Suprapubic skin (tissue), 4 donors: ENCODE measurements at regions not wholly inside any gene's neighbourhood (a gene's known extent, or its start where the extent isn't known, plus 50 kb on each side); places are given as distances from the start of the nearest gene placed in this dataset.

Experiments used
- DNase-seq, 2 donors: peaks; one replicate each; pipeline ENCODE4 v3.0.0-alpha.2; 2019; ENCODE audit warnings: low spot score in 2 of 2
- H3K27ac ChIP-seq: fragments of 200-600 bp; sonication (generic); one replicate; pipeline ENCODE4 v1.5.1; 2019
- H3K27me3 ChIP-seq: fragments of 200-600 bp; sonication (generic); one replicate; pipeline ENCODE4 v1.5.1; 2019
- H3K36me3 ChIP-seq: fragments of 200-600 bp; sonication (generic); one replicate; pipeline ENCODE4 v1.5.1; 2019
- H3K4me1 ChIP-seq: fragments of 200-600 bp; sonication (generic); one replicate; pipeline ENCODE4 v1.5.1; 2019
- H3K4me3 ChIP-seq: fragments of 200-600 bp; sonication (generic); one replicate; pipeline ENCODE4 v1.5.1; 2019; ENCODE audit warnings: mild to moderate bottlenecking
- H3K9me3 ChIP-seq: fragments of 200-600 bp; sonication (generic); one replicate; pipeline ENCODE4 v1.5.1; 2019
- EP300 ChIP-seq: sonication (generic); formaldehyde crosslinking; IDR thresholded peaks from one replicate; pipeline ENCODE4 v1.6.1; 2017; ENCODE audit warnings: antibody characterized with exemption
- POLR2A ChIP-seq, 2 donors: fragments of 450-650 bp; IDR thresholded peaks; one replicate each; pipeline ENCODE4 v1.6.1; 2017; ENCODE audit warnings: antibody characterized with exemption in 2 of 2, mild to moderate bottlenecking in 2 of 2, moderate library complexity in 2 of 2
- POLR2AphosphoS5 ChIP-seq, 3 donors: sonication (generic); formaldehyde crosslinking; IDR thresholded peaks; one replicate each; pipeline ENCODE4 v1.6.1; 2017; ENCODE audit warnings: antibody characterized with exemption in 3 of 3
- WGBS: methylation state at CpG from one replicate; pipeline ENCODE4 v1.1.5; 2018; 5-methylcytosine and 5-hydroxymethylcytosine counted together
- TF ChIP-seq, protein P1 (sequence below), 2 donors: fragments of 200-600 bp in 1 of 2; fragments of 450-650 bp in 1 of 2; sonication (generic) in 1 of 2; IDR thresholded peaks; one replicate each; pipeline ENCODE4 v1.5.1; 2016 to 2019; ENCODE audit warnings: antibody characterized with exemption in 2 of 2, mild to moderate bottlenecking in 1 of 2, moderate library complexity in 1 of 2

- peaks cover 21% of the 10 kb centered on the region for H3K4me1 ChIP-seq
- H3K27me3 ChIP-seq = no peaks in the 10 kb centered on the region
- no peak for DNase-seq
- no peak overlapping the region for H3K27ac ChIP-seq
- H3K4me3 ChIP-seq = no peak overlapping the region
- H3K36me3 ChIP-seq = no peaks in the 10 kb centered on the region
- no peak for TF ChIP-seq POLR2A (IDR thresholded peaks at IDR 0.05)
- no peak for TF ChIP-seq POLR2AphosphoS5 (IDR thresholded peaks at IDR 0.05)
- TF ChIP-seq, protein P1, sequence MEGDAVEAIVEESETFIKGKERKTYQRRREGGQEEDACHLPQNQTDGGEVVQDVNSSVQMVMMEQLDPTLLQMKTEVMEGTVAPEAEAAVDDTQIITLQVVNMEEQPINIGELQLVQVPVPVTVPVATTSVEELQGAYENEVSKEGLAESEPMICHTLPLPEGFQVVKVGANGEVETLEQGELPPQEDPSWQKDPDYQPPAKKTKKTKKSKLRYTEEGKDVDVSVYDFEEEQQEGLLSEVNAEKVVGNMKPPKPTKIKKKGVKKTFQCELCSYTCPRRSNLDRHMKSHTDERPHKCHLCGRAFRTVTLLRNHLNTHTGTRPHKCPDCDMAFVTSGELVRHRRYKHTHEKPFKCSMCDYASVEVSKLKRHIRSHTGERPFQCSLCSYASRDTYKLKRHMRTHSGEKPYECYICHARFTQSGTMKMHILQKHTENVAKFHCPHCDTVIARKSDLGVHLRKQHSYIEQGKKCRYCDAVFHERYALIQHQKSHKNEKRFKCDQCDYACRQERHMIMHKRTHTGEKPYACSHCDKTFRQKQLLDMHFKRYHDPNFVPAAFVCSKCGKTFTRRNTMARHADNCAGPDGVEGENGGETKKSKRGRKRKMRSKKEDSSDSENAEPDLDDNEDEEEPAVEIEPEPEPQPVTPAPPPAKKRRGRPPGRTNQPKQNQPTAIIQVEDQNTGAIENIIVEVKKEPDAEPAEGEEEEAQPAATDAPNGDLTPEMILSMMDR (IDR thresholded peaks at IDR 0.05) = no peak
- TF ChIP-seq EP300 = no peak
- no peaks in the 10 kb centered on the region for H3K9me3 ChIP-seq
- WGBS = 67% methylated on average over 12 of the region's 12 CpGs
These were observed 107.1 kb upstream of the TPM1 start for GRCh38 chr15:62935300-62936081.

GRCh38 chr15:62938825-62939224 lies 103.7 kb upstream of the TPM1 start:
- Histone ChIP-seq H3K4me3 (no peak overlapping the region), H3K9me3 (no peaks in the 10 kb centered on the region), H3K27me3 (no peaks in the 10 kb centered on the region), H3K27ac (no peak overlapping the region), H3K36me3 (no peaks in the 10 kb centered on the region), H3K4me1 (peaks cover 20% of the 10 kb centered on the region)
- 85% methylated on average over 3 of the region's 3 CpGs for WGBS
- no peak for DNase-seq
- TF ChIP-seq POLR2A (IDR thresholded peaks at IDR 0.05) = no peak
- TF ChIP-seq EP300 = no peak
- TF ChIP-seq POLR2AphosphoS5 (IDR thresholded peaks at IDR 0.05) = no peak
- TF ChIP-seq, protein P1 (IDR thresholded peaks at IDR 0.05) = no peak

DNA sequence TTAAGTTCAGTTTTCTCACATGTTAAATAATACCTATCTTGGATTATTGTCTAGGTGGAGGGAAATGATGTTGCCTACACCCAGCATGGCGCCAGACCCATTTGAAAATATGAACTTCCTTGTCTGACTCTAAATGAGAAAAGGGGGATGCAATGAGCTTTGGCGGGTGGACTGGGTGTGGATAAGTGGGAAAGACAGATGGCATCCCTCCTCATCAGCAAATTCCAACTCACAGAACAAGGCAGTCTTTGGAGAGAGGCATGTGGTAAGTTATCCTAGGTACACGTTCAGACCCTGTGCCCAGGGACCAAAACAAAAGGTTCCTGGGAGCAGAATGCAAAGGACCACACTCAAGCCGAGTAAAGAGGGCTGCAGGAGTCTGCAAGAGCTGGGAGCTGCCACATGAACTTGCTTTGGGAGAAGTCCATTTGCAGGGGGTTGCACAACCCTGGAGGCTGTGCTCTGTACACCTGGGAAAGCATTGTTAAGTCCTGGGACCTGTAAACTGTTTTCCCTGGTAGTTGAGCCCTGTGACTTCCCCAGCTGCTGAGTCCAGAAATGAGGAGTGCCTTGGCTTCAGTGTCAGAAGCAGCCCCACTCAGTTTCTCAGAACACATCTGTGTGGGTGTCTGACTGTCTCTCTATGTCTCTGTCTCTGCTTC lies 102.3 kb upstream of the TPM1 start:
- 78% methylated on average over 4 of the region's 4 CpGs for WGBS
- Histone ChIP-seq H3K36me3 (no peaks in the 10 kb centered on the region), H3K4me1 (peaks cover 15% of the 10 kb centered on the region), H3K9me3 (no peaks in the 10 kb centered on the region), H3K27me3 (no peaks in the 10 kb centered on the region), H3K27ac (peak overlapping the region; percentile 30), H3K4me3 (no peak overlapping the region)
- DNase-seq = no peak
- TF ChIP-seq EP300 (no peak), POLR2A (IDR thresholded peaks at IDR 0.05) (no peak), POLR2AphosphoS5 (IDR thresholded peaks at IDR 0.05) (no peak)
- TF ChIP-seq, protein P1 (IDR thresholded peaks at IDR 0.05) = no peak

- Histone ChIP-seq H3K9me3 (no peaks in the 10 kb centered on the region), H3K4me1 (peaks cover 15% of the 10 kb centered on the region), H3K4me3 (no peak overlapping the region), H3K27me3 (no peaks in the 10 kb centered on the region), H3K36me3 (no peaks in the 10 kb centered on the region), H3K27ac (peak overlapping the region; percentile 30)
- 47% methylated on average over 9 of the region's 11 CpGs for WGBS
- peak in 1 of 2 donors; percentile 78 for DNase-seq
- TF ChIP-seq EP300 = no peak
These were observed 101.7 kb upstream of the TPM1 start for GRCh38 chr15:62940755-62941361.

- DNase-seq = no peak
- Histone ChIP-seq H3K36me3 (no peaks in the 10 kb centered on the region), H3K4me3 (no peak overlapping the region), H3K4me1 (peaks cover 15% of the 10 kb centered on the region), H3K27ac (peak overlapping the region; percentile 30), H3K9me3 (no peaks in the 10 kb centered on the region), H3K27me3 (no peaks in the 10 kb centered on the region)
- TF ChIP-seq POLR2AphosphoS5 (IDR thresholded peaks at IDR 0.05) (no peak), EP300 (no peak), POLR2A (IDR thresholded peaks at IDR 0.05) (no peak)
- TF ChIP-seq, protein P1 (IDR thresholded peaks at IDR 0.05) = no peak
These were observed 100.8 kb upstream of the TPM1 start for GRCh38 chr15:62941699-62942098.
